ENCODE measurements at regions not wholly inside any gene's neighbourhood (a gene's known extent, or its start where the extent isn't known, plus 50 kb on each side); places are given as distances from the start of the nearest gene placed in this dataset.

- Mint-ChIP-seq H3K9me3 (ENCODE audit: insufficient read depth) (no peaks in the 10 kb centered on the region), H3K4me1 (peaks cover 13% of the 10 kb centered on the region), H3K27ac (no peak overlapping the region), H3K4me3 (no peak overlapping the region), H3K27me3 (peaks cover 28% of the 10 kb centered on the region)
- Histone ChIP-seq H3K9ac (ENCODE audit: low read length) (no peak overlapping the region), H3K36me3 (replicated peaks in 1 of 2; ENCODE audit: control extremely low read depth in 1 of 2, control insufficient read depth in 1 of 2, extremely low read depth in 1 of 2, insufficient read depth in 2 of 2, low read length in 1 of 2) (no peaks in the 10 kb centered on the region), H3K27ac (ENCODE audit: low read length in 2 of 2) (no peak overlapping the region), H3K9me3 (ENCODE audit: control extremely low read depth in 1 of 3, control insufficient read depth in 2 of 3, insufficient read depth in 1 of 3, low read length in 2 of 3) (peaks cover 0 to 3% (median 1%) of the 10 kb centered on the region in 3 donors), H3K4me1 (ENCODE audit: control insufficient read depth in 2 of 2, insufficient read depth in 2 of 2, low read length in 2 of 2) (peaks cover 10 to 14% of the 10 kb centered on the region in 2 donors), H3K4me2 (replicated peaks; ENCODE audit: low read depth, low read length, poor library complexity, severe bottlenecking) (no peak overlapping the region), H3K79me2 (ENCODE audit: control insufficient read depth, insufficient read depth, low read length) (no peaks in the 10 kb centered on the region), H4K20me1 (ENCODE audit: control insufficient read depth, insufficient read depth, low read length, poor library complexity, severe bottlenecking) (no peaks in the 10 kb centered on the region), H3K4me3 (ENCODE audit: control extremely low read depth in 1 of 5, extremely low read depth in 1 of 5, insufficient read depth in 1 of 5, low read depth in 2 of 5, low read length in 4 of 5) (no peak overlapping the region), H2AFZ (ENCODE audit: insufficient read depth, low read depth, low read length, poor library complexity, severe bottlenecking) (no peak overlapping the region), H3K27me3 (replicated peaks in 1 of 4; ENCODE audit: control extremely low read depth in 1 of 4, control insufficient read depth in 3 of 4, insufficient read depth in 4 of 4, low read length in 3 of 4) (peaks cover 0 to 30% (median 21%) of the 10 kb centered on the region in 4 experiments)
- CTCF ChIA-PET: no interaction called here
- POLR2A ChIA-PET: no interaction called here
- intact Hi-C loops (cut with micrococcal nuclease): loop anchor here (5.0 kb wide), 1 partner anchor 38 kb away; no protein-coding TSS in a partner anchor
- TF ChIP-seq CTCF (IDR thresholded peaks at IDR 0.05): no peak
- 93% methylated on average over 2 of the region's 7 CpGs for WGBS (ENCODE audit: insufficient coverage)
- ATAC-seq (ENCODE audit: low read depth) (no peak), DNase-seq (no peak)
These were observed 221.9 kb upstream of the TOPAZ1 start for GRCh38 chr3:44019736-44020135.

- no peak overlapping the region for H3K4me2 ChIP-seq (replicated peaks; ENCODE audit: low read depth, low read length, poor library complexity, severe bottlenecking)
- POLR2A ChIA-PET: no interaction called here
- Mint-ChIP-seq H3K27ac (no peak overlapping the region), H3K4me1 (peaks cover 13% of the 10 kb centered on the region), H3K9me3 (ENCODE audit: insufficient read depth) (no peaks in the 10 kb centered on the region), H3K4me3 (no peak overlapping the region), H3K27me3 (peaks cover 32% of the 10 kb centered on the region)
- no peaks in the 10 kb centered on the region for H3K36me3 ChIP-seq (replicated peaks in 1 of 2; ENCODE audit: control extremely low read depth in 1 of 2, control insufficient read depth in 1 of 2, extremely low read depth in 1 of 2, insufficient read depth in 2 of 2, low read length in 1 of 2)
- no peak for ATAC-seq (ENCODE audit: low read depth)
- peaks cover 0 to 30% (median 21%) of the 10 kb centered on the region in 4 experiments for H3K27me3 ChIP-seq (replicated peaks in 1 of 4; ENCODE audit: control extremely low read depth in 1 of 4, control insufficient read depth in 3 of 4, insufficient read depth in 4 of 4, low read length in 3 of 4)
- no peak for DNase-seq
- no peak overlapping the region for H2AFZ ChIP-seq (ENCODE audit: insufficient read depth, low read depth, low read length, poor library complexity, severe bottlenecking)
- no peaks in the 10 kb centered on the region for H3K79me2 ChIP-seq (ENCODE audit: control insufficient read depth, insufficient read depth, low read length)
- no peaks in the 10 kb centered on the region for H4K20me1 ChIP-seq (ENCODE audit: control insufficient read depth, insufficient read depth, low read length, poor library complexity, severe bottlenecking)
- WGBS (ENCODE audit: insufficient coverage): no CpG with 5 or more reads among the region's 1 CpG
- CTCF ChIA-PET: interaction anchor here (0.9 kb wide), 1 partner anchor 59 kb away, joined by 3 read pairs; no protein-coding TSS in a partner anchor
- H3K4me1 ChIP-seq (ENCODE audit: control insufficient read depth in 2 of 2, insufficient read depth in 2 of 2, low read length in 2 of 2): peaks cover 10 to 14% of the 10 kb centered on the region in 2 donors
- H3K9me3 ChIP-seq (ENCODE audit: control extremely low read depth in 1 of 3, control insufficient read depth in 2 of 3, insufficient read depth in 1 of 3, low read length in 2 of 3): peaks cover 0 to 3% (median 1%) of the 10 kb centered on the region in 3 donors
- intact Hi-C loops (cut with micrococcal nuclease): loop anchor here (5.0 kb wide), 1 partner anchor 37 kb away; no protein-coding TSS in a partner anchor
- H3K27ac ChIP-seq (ENCODE audit: low read length in 2 of 2): no peak overlapping the region
- TF ChIP-seq CTCF (IDR thresholded peaks at IDR 0.05) (no peak), EZH2 (IDR thresholded peaks at IDR 0.05; ENCODE audit: borderline replicate concordance, insufficient read depth, low read depth, low read length, poor library complexity, severe bottlenecking) (no peak)
- no peak overlapping the region for H3K4me3 ChIP-seq (ENCODE audit: control extremely low read depth in 1 of 5, extremely low read depth in 1 of 5, insufficient read depth in 1 of 5, low read depth in 2 of 5, low read length in 4 of 5)
- H3K9ac ChIP-seq (ENCODE audit: low read length): no peak overlapping the region
These were observed 221.5 kb upstream of the TOPAZ1 start for GRCh38 chr3:44020143-44020542.
